ENCODE measurements at regions not wholly inside any gene's neighbourhood (a gene's known extent, or its start where the extent isn't known, plus 50 kb on each side); places are given as distances from the start of the nearest gene placed in this dataset.
"Not testable (repeated sequence)": the region's sequence is repeated elsewhere in the genome, so short reads cannot be mapped to it uniquely, and the experiment has no call there.

DNA sequence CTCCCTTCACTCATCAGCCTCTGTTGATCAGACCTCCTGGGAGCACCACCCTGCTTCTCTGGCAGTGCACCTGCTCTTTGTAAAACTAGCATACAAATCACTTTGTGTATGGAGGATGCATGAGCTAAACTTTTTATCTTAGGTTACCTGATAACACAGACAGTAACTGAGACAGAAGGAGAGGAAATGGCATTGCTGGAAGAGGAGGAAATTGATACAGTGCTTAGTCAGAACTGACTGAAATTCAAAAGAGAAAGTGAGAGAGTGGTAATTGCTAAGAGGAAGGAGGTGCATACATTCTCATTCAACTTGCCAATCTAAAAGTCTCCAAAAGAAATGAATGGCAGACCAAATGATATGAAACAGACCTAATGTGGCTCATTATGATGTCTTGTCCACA is 1120.7 kb downstream of the GATA3 start:
- TF ChIP-seq, protein P1, sequence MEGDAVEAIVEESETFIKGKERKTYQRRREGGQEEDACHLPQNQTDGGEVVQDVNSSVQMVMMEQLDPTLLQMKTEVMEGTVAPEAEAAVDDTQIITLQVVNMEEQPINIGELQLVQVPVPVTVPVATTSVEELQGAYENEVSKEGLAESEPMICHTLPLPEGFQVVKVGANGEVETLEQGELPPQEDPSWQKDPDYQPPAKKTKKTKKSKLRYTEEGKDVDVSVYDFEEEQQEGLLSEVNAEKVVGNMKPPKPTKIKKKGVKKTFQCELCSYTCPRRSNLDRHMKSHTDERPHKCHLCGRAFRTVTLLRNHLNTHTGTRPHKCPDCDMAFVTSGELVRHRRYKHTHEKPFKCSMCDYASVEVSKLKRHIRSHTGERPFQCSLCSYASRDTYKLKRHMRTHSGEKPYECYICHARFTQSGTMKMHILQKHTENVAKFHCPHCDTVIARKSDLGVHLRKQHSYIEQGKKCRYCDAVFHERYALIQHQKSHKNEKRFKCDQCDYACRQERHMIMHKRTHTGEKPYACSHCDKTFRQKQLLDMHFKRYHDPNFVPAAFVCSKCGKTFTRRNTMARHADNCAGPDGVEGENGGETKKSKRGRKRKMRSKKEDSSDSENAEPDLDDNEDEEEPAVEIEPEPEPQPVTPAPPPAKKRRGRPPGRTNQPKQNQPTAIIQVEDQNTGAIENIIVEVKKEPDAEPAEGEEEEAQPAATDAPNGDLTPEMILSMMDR (optimal IDR thresholded peaks at IDR 0.05 in 1 of 3, IDR thresholded peaks at IDR 0.05 in 1 of 3, conservative IDR thresholded peaks at IDR 0.05 in 1 of 3; ENCODE audit: extremely low read depth in 1 of 3, insufficient read depth in 2 of 3, low read length in 3 of 3): no peak
- no peak for TF ChIP-seq EZH2 (IDR thresholded peaks at IDR 0.05; ENCODE audit: low read length)
- Histone ChIP-seq H3K9me3 (ENCODE audit: control insufficient read depth, low read depth, low read length) (no peaks in the 10 kb centered on the region), H3K4me3 (ENCODE audit: control insufficient read depth in 2 of 3, extremely low read depth in 1 of 3, insufficient read depth in 2 of 3, low read depth in 1 of 3, low read length in 3 of 3) (no peak overlapping the region), H3K36me3 (ENCODE audit: control insufficient read depth in 2 of 2, extremely low read depth in 1 of 2, insufficient read depth in 2 of 2, low read length in 2 of 2) (no peaks in the 10 kb centered on the region), H2AFZ (ENCODE audit: control insufficient read depth, low read length) (no peak overlapping the region), H3K9me1 (ENCODE audit: control insufficient read depth, extremely low read depth, insufficient read depth, low read length) (no peaks in the 10 kb centered on the region), H3K27ac (ENCODE audit: control insufficient read depth, insufficient read depth, low read length) (no peak overlapping the region), H3K4me1 (ENCODE audit: control insufficient read depth, extremely low read depth, insufficient read depth, low read length) (no peaks in the 10 kb centered on the region), H3K79me2 (ENCODE audit: control insufficient read depth, insufficient read depth, low read length) (no peaks in the 10 kb centered on the region), H3K27me3 (ENCODE audit: control insufficient read depth, extremely low read depth, insufficient read depth, low read length) (no peaks in the 10 kb centered on the region), H3K9ac (ENCODE audit: control insufficient read depth, extremely low read depth, insufficient read depth, low read length) (no peak overlapping the region), H4K20me1 (ENCODE audit: control insufficient read depth, extremely low read depth, insufficient read depth, low read length) (no peaks in the 10 kb centered on the region), H3K4me2 (ENCODE audit: control insufficient read depth, extremely low read depth, insufficient read depth, low read depth, low read length) (no peak overlapping the region)
- no peak for DNase-seq (ENCODE audit: low read depth, low spot score)
- FAIRE-seq: no peak
- dilution Hi-C loops (cut with MboI; ENCODE audit: extremely low pct_ligation_motif_present, low sequenced_read_pairs): no loop called here

DNA sequence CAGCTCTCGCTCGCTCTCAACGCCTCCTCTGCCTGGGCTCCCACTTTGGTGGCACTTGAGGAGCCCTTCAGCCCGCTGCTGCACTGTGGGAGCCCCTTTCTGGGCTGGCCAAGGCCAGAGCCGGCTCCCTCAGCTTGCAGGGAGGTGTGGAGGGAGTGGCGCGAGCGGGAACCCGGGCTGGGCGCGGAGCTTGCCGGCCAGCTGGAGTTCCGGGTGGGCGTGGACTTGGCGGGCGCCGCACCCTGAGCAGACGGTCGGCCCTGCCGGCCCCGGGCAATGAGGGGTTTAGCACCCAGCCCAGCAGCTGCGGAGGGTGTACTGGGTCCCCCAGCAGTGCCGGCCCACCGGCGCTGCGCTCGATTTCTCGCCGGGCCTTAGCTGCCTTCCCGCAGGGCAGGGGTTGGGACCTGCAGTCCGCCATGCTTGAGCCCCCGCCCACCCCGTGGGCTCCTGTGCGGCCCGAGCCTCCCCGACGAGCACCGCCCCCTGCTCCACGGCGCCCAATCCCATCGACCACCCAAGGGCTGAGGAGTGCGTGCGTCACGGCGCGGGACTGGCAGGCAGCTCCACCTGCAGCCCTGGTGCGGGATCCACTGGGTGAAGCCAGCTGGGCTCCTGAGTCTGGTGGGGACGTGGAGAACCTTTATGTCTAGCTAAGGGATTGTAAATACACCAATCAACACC is 1128.9 kb downstream of the GATA3 start:
- H3K27ac ChIP-seq (ENCODE audit: control insufficient read depth, insufficient read depth, low read length); H3K79me2 ChIP-seq (ENCODE audit: control insufficient read depth, insufficient read depth, low read length); H3K27me3 ChIP-seq (ENCODE audit: control insufficient read depth, extremely low read depth, insufficient read depth, low read length); H3K4me3 ChIP-seq (ENCODE audit: control insufficient read depth in 2 of 3, extremely low read depth in 1 of 3, insufficient read depth in 2 of 3, low read depth in 1 of 3, low read length in 3 of 3); H3K4me2 ChIP-seq (ENCODE audit: control insufficient read depth, extremely low read depth, insufficient read depth, low read depth, low read length); H4K20me1 ChIP-seq (ENCODE audit: control insufficient read depth, extremely low read depth, insufficient read depth, low read length); H3K4me1 ChIP-seq (ENCODE audit: control insufficient read depth, extremely low read depth, insufficient read depth, low read length); dilution Hi-C loops (cut with MboI; ENCODE audit: extremely low pct_ligation_motif_present, low sequenced_read_pairs); H3K9me3 ChIP-seq (ENCODE audit: control insufficient read depth, low read depth, low read length); FAIRE-seq; H3K9ac ChIP-seq (ENCODE audit: control insufficient read depth, extremely low read depth, insufficient read depth, low read length); H3K36me3 ChIP-seq (ENCODE audit: control insufficient read depth in 2 of 2, extremely low read depth in 1 of 2, insufficient read depth in 2 of 2, low read length in 2 of 2); H2AFZ ChIP-seq (ENCODE audit: control insufficient read depth, low read length); DNase-seq (ENCODE audit: low read depth, low spot score); H3K9me1 ChIP-seq (ENCODE audit: control insufficient read depth, extremely low read depth, insufficient read depth, low read length): not testable (repeated sequence)
